ENCODE measurements at regions not wholly inside any gene's neighbourhood (a gene's known extent, or its start where the extent isn't known, plus 50 kb on each side); places are given as distances from the start of the nearest gene placed in this dataset.

DNA sequence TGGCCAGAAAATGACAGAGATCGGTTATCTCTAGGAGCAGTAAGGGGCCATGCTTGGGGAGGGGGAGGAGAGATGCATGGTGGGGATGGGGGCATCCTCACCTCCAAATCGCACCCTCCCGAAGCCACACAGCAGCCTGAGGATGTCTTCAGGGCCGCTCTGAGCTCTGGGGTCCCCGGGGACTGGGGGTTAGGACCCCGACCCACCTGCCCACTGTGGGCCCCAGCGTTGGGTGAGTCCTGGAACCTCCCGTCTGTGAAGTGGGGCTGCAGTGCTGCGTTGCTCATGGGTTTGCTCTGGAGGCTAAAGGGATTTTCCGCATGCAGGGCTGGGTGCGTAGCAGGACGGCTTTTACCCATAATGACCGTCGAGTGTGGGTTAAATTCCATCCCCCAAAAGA is 1046.3 kb downstream of the BRD1 start:
- no peak for TF ChIP-seq REST (IDR thresholded peaks at IDR 0.05; ENCODE audit: unreplicated experiment)
- TF ChIP-seq EZH2phosphoT487 (IDR thresholded peaks at IDR 0.05; ENCODE audit: unreplicated experiment): no peak
- TF ChIP-seq ZNF462 (CRISPR knock-in tag; IDR thresholded peaks at IDR 0.05): no peak
- TF ChIP-seq CREB1 (CRISPR knock-in tag; IDR thresholded peaks at IDR 0.05; ENCODE audit: low read depth): no peak
- TF ChIP-seq CTCF (conservative IDR thresholded peaks at IDR 0.05; ENCODE audit: low read depth in 2 of 2): no peak
- no peak for TF ChIP-seq POLR2AphosphoS5 (IDR thresholded peaks at IDR 0.05; ENCODE audit: low read depth)
- TF ChIP-seq EZH2 (IDR thresholded peaks at IDR 0.05; ENCODE audit: low read depth, unreplicated experiment): no peak
- TF ChIP-seq NANOG (IDR thresholded peaks at IDR 0.05; ENCODE audit: borderline replicate concordance): no peak
- no peak for TF ChIP-seq ZNF331 (CRISPR knock-in tag; IDR thresholded peaks at IDR 0.05; ENCODE audit: low read depth)
- TF ChIP-seq, protein P1, sequence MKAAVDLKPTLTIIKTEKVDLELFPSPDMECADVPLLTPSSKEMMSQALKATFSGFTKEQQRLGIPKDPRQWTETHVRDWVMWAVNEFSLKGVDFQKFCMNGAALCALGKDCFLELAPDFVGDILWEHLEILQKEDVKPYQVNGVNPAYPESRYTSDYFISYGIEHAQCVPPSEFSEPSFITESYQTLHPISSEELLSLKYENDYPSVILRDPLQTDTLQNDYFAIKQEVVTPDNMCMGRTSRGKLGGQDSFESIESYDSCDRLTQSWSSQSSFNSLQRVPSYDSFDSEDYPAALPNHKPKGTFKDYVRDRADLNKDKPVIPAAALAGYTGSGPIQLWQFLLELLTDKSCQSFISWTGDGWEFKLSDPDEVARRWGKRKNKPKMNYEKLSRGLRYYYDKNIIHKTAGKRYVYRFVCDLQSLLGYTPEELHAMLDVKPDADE (IDR thresholded peaks at IDR 0.05): no peak
- TF ChIP-seq JUNB (IDR thresholded peaks at IDR 0.05; ENCODE audit: unreplicated experiment): no peak
- TF ChIP-seq ZNF114 (CRISPR knock-in tag; IDR thresholded peaks at IDR 0.05): no peak
- no peak for TF ChIP-seq STAT1 (IDR thresholded peaks at IDR 0.05; ENCODE audit: unreplicated experiment)
- Histone ChIP-seq H3K27me3 (ENCODE audit: insufficient read depth) (no peaks in the 10 kb centered on the region), H3K4me2 (no peak overlapping the region), H3K4me1 (ENCODE audit: insufficient read depth) (no peaks in the 10 kb centered on the region), H3F3A (replicated peaks; ENCODE audit: low read depth) (no peaks in the 10 kb centered on the region), H3K27ac (ENCODE audit: low read depth) (no peak overlapping the region), H3K79me2 (replicated peaks; ENCODE audit: insufficient read depth) (no peaks in the 10 kb centered on the region), H3K4me3 (no peak overlapping the region), H2AFZ (no peak overlapping the region), H3K9me2 (ENCODE audit: insufficient read depth) (no peaks in the 10 kb centered on the region), H4K20me1 (replicated peaks; ENCODE audit: insufficient read depth) (no peaks in the 10 kb centered on the region), H3K36me3 (ENCODE audit: insufficient read depth) (no peaks in the 10 kb centered on the region; the same call in 1 of the 2 replicates)
- Mint-ChIP-seq H3K4me3 (no peak overlapping the region), H3K27me3 (ENCODE audit: insufficient read depth, low read depth, poor library complexity) (peaks cover 15% of the 10 kb centered on the region), H3K4me1 (peaks cover 22% of the 10 kb centered on the region), H3K27ac (no peak overlapping the region), H3K36me3 (ENCODE audit: low read depth) (peaks cover 3% of the 10 kb centered on the region; the same call in 1 of the 3 replicates), H3K9me3 (peaks cover 13% of the 10 kb centered on the region; the same call in 2 of the 3 replicates)
- DNase-seq (ENCODE audit: low spot score): no peak
- ATAC-seq: no peak

Data from GM23338 (cell line).